HG03520 (cell line): ENCODE measurements at regions not wholly inside any gene's neighbourhood (a gene's known extent, or its start where the extent isn't known, plus 50 kb on each side); places are given as distances from the start of the nearest gene placed in this dataset.

ENCODE experiments used
- ATAC-seq: cut with Tn5 transposase; IDR thresholded peaks from one replicate; pipeline ENCODE4 v1.9.1; 2021; ENCODE audit warnings: mild to moderate bottlenecking, moderate library complexity; ENCODE audit not compliant: unreplicated experiment

- ATAC-seq: no peak
Observed at GRCh38 chr17:27239584-27239983, 54.3 kb upstream of the WSB1 start.

- ATAC-seq: no peak
Observed at GRCh38 chr17:27240086-27240801, 53.7 kb upstream of the WSB1 start.

- no peak for ATAC-seq
Observed at GRCh38 chr17:27240802-27241155, 53.1 kb upstream of the WSB1 start.

GRCh38 chr17:27241346-27241946, 52.5 kb upstream of the WSB1 start:
- ATAC-seq: peak; percentile 40

GRCh38 chr17:27242951-27243350, 51.0 kb upstream of the WSB1 start:
- ATAC-seq: no peak

GRCh38 chr17:27244011-27244410, 49.9 kb upstream of the WSB1 start:
- ATAC-seq: no peak
